GM18870 (cell line): ENCODE measurements at regions not wholly inside any gene's neighbourhood (a gene's known extent, or its start where the extent isn't known, plus 50 kb on each side); places are given as distances from the start of the nearest gene placed in this dataset.
"Not testable (repeated sequence)": the region's sequence is repeated elsewhere in the genome, so short reads cannot be mapped to it uniquely, and the experiment has no call there.

Source experiments
- ATAC-seq: cut with Tn5 transposase; IDR thresholded peaks from one replicate; pipeline ENCODE4 v1.9.1; 2021; ENCODE audit warnings: moderate library complexity; ENCODE audit not compliant: unreplicated experiment

GRCh38 chr17:70369391-70369790 lies 200.1 kb downstream of the KCNJ2 start:
- ATAC-seq, result no peak

- ATAC-seq, result no peak
These were observed 201.5 kb downstream of the KCNJ2 start for GRCh38 chr17:70370816-70371215.

DNA sequence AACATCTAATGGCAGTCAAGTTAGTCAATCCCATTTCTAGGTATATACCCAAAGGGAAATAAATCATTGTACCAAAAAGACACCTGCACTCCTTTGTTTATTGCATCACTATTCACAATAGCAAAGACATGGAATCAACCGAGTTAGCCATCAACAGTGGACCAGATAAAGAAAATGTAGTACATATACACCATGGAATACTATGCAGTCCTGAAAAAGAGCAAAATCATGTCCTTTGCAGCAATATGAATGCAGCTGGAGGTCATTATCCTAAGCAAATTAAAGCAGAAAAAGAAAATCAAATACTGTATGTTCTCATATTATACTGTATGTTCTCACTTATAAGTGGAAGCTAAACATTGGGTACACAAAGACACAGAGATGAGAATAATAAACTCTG lies 204.0 kb downstream of the KCNJ2 start:
- no peak for ATAC-seq

GRCh38 chr17:70374496-70374895 lies 205.2 kb downstream of the KCNJ2 start:
- no peak for ATAC-seq

GRCh38 chr17:70375406-70375805 lies 206.1 kb downstream of the KCNJ2 start:
- no peak for ATAC-seq

GRCh38 chr17:70375813-70376770 lies 206.8 kb downstream of the KCNJ2 start:
- no peak for ATAC-seq

GRCh38 chr17:70377654-70378053 lies 208.3 kb downstream of the KCNJ2 start:
- no peak for ATAC-seq

DNA sequence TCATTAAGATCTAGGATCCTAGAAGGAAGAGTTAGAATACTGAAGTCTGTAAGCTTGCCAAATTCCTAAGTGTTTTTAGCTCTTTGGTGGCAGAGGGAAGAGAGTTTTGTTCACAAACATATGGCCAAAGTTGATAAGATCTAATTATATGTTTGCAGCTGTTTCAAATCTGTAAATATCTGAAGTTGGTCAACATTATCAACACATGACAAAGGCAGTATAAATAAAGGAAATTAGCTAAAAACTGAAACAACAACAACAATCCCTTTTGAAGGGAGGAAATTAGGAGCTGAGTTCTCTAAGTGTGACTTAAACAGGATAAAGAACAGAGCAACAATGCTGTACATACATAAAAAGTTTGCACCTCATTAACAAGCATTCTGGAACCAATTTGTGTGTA lies 208.7 kb downstream of the KCNJ2 start:
- ATAC-seq, result no peak

DNA sequence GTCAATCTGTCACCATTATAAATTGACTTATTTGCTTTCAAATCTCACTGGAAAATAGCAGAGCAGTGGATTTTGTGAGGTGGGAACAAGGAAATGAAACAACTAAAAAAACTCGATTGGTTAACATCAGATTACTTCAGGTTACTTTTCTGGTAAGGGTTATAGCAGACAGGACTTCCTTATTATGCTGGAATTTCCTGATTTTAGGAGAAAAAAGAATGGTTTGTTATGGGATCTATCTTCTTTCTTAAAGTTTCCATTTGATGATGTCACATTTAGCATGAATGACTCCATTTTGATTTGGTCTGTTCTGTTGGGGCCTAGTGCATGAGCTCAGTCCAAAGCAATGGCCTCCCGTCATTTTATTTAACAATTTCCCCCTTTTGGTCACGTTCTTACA lies 210.6 kb downstream of the KCNJ2 start:
- ATAC-seq, result no peak

- not testable (repeated sequence) for ATAC-seq
These were observed 212.6 kb downstream of the KCNJ2 start for GRCh38 chr17:70381916-70382315.

DNA sequence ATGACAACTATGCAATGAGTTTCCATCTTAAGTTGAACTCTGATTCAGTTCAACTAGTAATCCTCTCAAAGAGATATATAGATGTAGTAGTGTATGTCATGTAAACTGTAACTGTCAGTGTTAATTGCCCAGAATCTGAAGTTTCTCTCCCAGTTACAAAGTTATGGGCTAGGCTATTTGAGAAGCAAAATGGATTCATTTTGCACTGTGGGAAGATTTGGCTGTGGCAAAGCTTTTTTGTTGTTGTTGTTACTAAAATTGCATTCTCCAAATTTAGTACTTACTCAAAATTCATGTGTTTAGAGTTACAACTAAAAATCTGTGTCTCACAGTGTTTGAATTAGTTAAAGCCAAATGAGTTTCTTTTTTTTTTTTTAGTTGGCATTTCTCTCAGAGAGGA lies 219.0 kb downstream of the KCNJ2 start:
- no peak for ATAC-seq

DNA sequence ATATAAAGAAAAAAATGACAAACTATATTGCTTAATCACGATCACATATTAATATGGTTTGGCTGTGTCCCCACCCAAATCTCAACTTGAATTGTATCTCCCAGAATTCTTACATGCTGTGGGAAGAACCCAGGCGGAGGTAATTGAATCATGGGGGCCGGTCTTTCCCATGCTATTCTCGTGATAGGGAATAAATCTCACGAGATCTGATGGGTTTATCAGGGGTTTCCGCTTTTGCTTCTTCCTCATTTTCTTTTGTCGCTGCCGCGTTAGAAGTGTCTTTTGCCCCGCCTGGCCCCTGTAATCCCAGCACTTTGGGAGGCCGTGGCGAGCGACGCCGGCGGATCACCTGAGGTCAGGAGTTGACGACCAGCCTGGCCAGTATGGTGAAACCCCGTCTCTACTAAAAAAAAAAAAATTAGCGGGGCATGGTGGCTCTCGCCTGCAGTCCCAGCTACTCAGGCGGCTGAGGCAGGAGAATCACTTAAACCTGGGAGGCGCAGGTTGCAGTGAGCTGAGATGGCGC lies 220.0 kb downstream of the KCNJ2 start:
- not testable (repeated sequence) for ATAC-seq

- no peak for ATAC-seq
These were observed 220.7 kb downstream of the KCNJ2 start for GRCh38 chr17:70390049-70390448.

DNA sequence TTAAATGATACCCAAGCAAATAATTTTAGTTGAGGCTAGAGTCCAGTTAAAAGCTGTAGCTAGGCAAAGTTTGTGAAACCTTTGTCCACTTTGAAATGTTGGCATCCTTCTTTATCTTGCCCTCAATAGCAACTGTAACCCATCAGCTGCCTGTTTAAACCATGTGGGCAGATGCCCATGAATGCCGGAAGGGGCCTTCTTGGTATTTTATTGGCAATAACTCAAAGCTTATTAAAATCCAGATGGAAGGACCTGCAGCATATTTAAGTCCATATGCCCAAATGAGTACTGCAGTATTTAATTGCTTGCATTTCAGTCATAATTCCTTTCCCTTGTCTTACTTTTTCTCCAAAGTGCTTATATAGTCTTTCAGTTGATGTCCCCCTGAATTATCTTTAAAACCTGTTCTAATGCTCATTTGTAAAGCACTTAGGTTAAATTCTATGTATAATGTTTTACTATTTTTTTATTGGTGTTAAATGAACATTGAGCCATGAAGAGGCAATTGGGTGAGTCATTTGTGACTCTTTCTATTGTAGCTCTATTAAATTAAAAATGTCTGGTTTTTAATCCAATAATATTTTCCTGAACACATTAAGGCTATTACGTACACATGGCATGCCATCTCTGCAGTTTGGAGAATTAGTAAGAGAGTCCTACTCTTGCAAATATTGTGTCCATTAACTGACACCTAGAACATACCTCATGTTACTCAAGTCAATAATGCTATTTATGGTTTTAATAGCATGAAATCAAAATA lies 225.3 kb downstream of the KCNJ2 start:
- no peak for ATAC-seq

GRCh38 chr17:70405492-70406220 lies 236.3 kb downstream of the KCNJ2 start:
- ATAC-seq, result peak; percentile 92

DNA sequence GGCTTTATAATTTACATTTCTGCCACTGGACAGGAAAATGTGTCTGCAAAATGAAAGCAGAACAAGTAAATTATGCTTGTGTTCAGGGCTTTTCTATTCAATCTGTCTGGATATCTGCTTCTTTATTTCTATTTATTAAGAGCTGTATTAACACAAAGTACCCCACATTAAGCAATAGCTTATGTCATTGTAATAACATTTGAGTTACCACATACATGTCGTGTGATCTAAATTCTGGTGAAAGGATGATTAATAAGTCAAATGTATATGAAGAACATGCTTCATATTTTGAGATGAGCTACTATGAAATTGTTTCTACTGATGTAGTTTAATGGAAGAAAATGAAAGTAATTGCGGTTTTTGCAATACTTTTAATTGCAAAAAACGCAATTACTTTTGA lies 238.2 kb downstream of the KCNJ2 start:
- ATAC-seq, result no peak

- ATAC-seq, result no peak
These were observed 239.4 kb downstream of the KCNJ2 start for GRCh38 chr17:70408768-70409167.

DNA sequence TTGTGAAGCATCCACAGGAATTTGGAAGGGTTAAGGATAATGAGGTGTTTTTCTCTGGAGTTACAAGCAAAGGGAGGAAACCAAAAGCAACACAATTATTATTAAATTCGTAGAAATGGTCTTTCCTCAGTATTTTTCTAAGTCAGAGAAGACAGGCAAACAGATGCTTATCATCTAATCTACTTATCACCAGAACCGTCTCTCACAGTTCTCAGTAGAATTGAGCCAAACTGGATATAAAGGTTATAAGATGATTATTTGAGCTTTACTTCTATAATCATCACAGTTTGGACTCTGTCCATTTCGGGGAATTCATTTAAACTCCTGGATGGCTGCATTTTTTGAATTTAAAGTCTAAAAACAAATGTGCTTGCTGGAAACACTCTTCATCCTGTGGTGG lies 245.0 kb downstream of the KCNJ2 start:
- no peak for ATAC-seq

DNA sequence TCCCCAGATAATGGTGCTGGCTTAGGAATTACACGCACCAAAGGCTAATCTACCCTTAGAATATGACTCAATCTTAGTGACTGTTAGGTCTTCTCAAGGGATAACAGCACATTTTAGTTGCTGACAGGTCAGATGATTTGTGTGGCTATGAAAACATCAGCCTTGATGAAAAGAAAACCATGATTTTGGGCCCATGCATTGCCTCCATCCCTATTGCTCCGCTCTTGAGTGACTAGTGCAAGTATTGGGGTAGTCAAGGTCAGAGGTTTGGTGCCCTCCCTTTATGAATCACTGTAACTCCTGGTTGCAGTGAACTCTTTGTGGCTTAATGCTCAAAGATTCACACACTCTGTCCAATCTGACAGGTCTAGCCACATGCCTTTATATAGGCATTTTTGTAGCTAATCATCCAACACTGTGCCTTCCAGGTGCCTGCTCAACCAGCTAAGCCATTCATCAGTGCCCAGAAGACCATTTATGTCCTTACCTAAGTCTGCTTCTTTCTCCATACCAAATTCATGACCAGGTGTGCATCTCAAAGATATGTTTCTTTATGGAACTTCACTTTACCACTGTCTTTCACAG lies 251.6 kb downstream of the KCNJ2 start:
- no peak for ATAC-seq

GRCh38 chr17:70422862-70423261 lies 253.5 kb downstream of the KCNJ2 start:
- no peak for ATAC-seq

DNA sequence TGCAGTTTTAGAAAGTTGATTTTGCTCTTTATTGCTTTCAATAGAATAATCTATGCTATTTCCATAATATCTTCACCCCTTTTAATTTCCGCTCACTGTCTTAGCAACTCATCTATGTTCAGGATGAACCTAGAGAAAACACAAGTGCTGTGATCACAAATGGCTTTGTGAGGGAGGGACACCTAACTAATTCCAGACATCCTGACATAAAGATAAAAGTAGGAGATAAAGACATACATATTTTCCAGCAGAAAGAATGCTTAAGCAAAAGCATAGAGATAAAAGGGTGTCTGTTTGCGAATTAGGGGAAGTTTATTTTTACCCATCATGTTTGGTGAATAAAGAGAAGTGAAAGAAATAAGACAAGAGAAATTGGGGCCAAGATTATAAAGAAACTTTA lies 254.2 kb downstream of the KCNJ2 start:
- no peak for ATAC-seq
